Fibroblast of mammary gland (primary cell): ENCODE measurements at regions not wholly inside any gene's neighbourhood (a gene's known extent, or its start where the extent isn't known, plus 50 kb on each side); places are given as distances from the start of the nearest gene placed in this dataset.

Experiments used
- DNase-seq: peaks from one replicate; pipeline ENCODE4 v3.0.0-alpha.2; 2010; ENCODE audit warnings: low read depth
- H3K4me3 ChIP-seq: 2 replicates; pipeline ENCODE4 v1.5.1; 2011; ENCODE audit warnings: low read depth, mild to moderate bottlenecking, low read length, moderate library complexity; ENCODE audit not compliant: control insufficient read depth
- CTCF ChIP-seq: conservative IDR thresholded peaks from 2 replicates; pipeline ENCODE4 v1.5.1; 2011; ENCODE audit warnings: low read depth, low read length, inconsistent platforms; ENCODE audit not compliant: control insufficient read depth, insufficient read depth

GRCh38 chr6:163935158-163935762 is 520.7 kb downstream of the QKI start:
- TF ChIP-seq CTCF: no peak
- no peak for DNase-seq
- no peak overlapping the region for H3K4me3 ChIP-seq

GRCh38 chr6:163930012-163930411 is 515.5 kb downstream of the QKI start:
- no peak for DNase-seq
- no peak overlapping the region for H3K4me3 ChIP-seq
- no peak for TF ChIP-seq CTCF

GRCh38 chr6:163929538-163929937 is 515.0 kb downstream of the QKI start:
- TF ChIP-seq CTCF: no peak
- H3K4me3 ChIP-seq: no peak overlapping the region
- no peak for DNase-seq

- TF ChIP-seq CTCF: no peak
- H3K4me3 ChIP-seq: no peak overlapping the region
- peak; percentile 40 for DNase-seq
Measured at GRCh38 chr6:163926642-163927041, 512.1 kb downstream of the QKI start.

- H3K4me3 ChIP-seq: no peak overlapping the region
- TF ChIP-seq CTCF: no peak
- no peak for DNase-seq
Measured at GRCh38 chr6:163925839-163926238, 511.3 kb downstream of the QKI start.

- TF ChIP-seq CTCF: no peak
- no peak for DNase-seq
- no peak overlapping the region for H3K4me3 ChIP-seq
Measured at GRCh38 chr6:163923658-163924411, 509.3 kb downstream of the QKI start.
